NB4 (cell line): ENCODE measurements at regions not wholly inside any gene's neighbourhood (a gene's known extent, or its start where the extent isn't known, plus 50 kb on each side); places are given as distances from the start of the nearest gene placed in this dataset.

ENCODE experiments used
- DNase-seq: peaks from one replicate; pipeline ENCODE4 v3.0.0; 2010; ENCODE audit warnings: low read depth
- H3K4me3 ChIP-seq: one replicate; pipeline ENCODE4 v1.5.1; 2011; ENCODE audit warnings: mild to moderate bottlenecking, low read depth, low read length, moderate library complexity
- MYC ChIP-seq: IDR thresholded peaks from 2 replicates; pipeline ENCODE4 v1.6.1; 2011; ENCODE audit warnings: low read depth, low read length
- POLR2A ChIP-seq: IDR thresholded peaks from 2 replicates; pipeline ENCODE4 v1.6.1; 2011; ENCODE audit warnings: mild to moderate bottlenecking; ENCODE audit not compliant: insufficient read length; ENCODE audit errors: extremely low read depth
- TF ChIP-seq, protein P1 (sequence below): IDR thresholded peaks from one replicate; pipeline ENCODE4 v1.5.1; 2012; ENCODE audit warnings: low read depth, low read length
- TF ChIP-seq, protein P2 (sequence below): IDR thresholded peaks from 2 replicates; pipeline ENCODE4 v1.6.1; 2011; ENCODE audit warnings: low read depth, low read length

DNA sequence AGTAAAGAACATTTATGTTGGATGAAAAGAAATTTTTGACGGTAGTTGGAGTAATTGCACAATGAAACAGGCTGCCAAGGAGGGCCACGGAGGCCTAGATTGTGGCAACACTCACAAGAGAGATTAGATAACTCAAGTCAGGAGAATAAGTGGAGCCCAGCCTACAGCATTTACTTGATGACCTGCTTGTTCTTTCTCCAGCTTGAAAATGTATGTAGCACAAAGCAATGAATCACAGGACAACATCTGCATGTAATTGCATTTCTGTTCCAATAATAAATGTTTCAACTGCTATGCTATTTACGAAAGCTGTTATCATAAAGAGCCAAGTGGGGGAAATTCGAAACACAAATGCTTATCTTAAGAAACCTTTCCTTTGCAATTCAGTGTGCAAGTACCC lies 221.2 kb upstream of the MID1 start:
- TF ChIP-seq, protein P1, sequence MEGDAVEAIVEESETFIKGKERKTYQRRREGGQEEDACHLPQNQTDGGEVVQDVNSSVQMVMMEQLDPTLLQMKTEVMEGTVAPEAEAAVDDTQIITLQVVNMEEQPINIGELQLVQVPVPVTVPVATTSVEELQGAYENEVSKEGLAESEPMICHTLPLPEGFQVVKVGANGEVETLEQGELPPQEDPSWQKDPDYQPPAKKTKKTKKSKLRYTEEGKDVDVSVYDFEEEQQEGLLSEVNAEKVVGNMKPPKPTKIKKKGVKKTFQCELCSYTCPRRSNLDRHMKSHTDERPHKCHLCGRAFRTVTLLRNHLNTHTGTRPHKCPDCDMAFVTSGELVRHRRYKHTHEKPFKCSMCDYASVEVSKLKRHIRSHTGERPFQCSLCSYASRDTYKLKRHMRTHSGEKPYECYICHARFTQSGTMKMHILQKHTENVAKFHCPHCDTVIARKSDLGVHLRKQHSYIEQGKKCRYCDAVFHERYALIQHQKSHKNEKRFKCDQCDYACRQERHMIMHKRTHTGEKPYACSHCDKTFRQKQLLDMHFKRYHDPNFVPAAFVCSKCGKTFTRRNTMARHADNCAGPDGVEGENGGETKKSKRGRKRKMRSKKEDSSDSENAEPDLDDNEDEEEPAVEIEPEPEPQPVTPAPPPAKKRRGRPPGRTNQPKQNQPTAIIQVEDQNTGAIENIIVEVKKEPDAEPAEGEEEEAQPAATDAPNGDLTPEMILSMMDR = no peak
- TF ChIP-seq POLR2A (no peak), MYC (no peak)
- TF ChIP-seq, protein P2, sequence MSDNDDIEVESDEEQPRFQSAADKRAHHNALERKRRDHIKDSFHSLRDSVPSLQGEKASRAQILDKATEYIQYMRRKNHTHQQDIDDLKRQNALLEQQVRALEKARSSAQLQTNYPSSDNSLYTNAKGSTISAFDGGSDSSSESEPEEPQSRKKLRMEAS = no peak
- DNase-seq = no peak
- no peak overlapping the region for H3K4me3 ChIP-seq

DNA sequence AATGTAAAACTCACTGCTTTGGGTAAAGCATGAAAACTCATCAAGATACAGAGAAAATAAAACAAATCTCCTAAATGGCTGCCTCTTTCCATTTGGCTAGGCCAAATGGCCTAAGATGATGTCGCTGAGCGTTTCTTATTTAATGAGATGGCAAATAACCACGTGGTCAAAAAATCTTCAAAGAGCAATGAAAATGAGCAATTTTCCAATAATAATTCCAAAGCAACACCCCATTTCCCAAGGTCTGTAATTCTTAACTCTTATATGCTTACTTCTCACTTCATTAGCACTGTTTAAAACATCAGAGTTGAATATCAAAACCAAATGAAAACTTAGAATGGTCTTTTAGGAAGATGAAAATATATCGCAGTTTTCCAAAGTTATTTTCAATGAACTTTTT lies 222.3 kb upstream of the MID1 start:
- no peak for DNase-seq
- H3K4me3 ChIP-seq = no peak overlapping the region

DNA sequence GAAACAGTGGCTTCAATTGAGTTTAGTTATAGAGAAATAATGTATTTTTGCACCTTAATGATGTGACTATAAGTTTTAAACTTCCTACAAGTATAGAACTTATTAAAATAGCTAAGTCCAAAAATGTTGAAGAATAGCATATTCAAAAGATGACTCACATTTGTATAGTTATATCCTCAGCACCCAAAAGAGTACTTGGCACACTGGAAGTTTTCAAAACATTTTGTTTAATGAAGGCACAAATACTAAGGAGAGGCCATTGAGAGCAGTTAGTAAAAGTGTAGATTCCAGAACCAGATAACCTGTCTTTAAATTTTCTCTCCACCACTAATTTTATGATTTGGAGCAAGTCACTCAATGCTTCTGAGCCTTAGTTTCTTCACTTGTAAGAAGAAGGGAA lies 226.9 kb upstream of the MID1 start:
- TF ChIP-seq MYC = no peak
- TF ChIP-seq, protein P2 = no peak
- TF ChIP-seq, protein P1 = no peak
- no peak for TF ChIP-seq POLR2A
- no peak for DNase-seq
- H3K4me3 ChIP-seq = no peak overlapping the region

More for the DNA sequence above, 222.3 kb upstream of the MID1 start:
- TF ChIP-seq POLR2A = no peak
- TF ChIP-seq MYC = no peak
- TF ChIP-seq, protein P1 = no peak
- TF ChIP-seq, protein P2 = no peak

DNA sequence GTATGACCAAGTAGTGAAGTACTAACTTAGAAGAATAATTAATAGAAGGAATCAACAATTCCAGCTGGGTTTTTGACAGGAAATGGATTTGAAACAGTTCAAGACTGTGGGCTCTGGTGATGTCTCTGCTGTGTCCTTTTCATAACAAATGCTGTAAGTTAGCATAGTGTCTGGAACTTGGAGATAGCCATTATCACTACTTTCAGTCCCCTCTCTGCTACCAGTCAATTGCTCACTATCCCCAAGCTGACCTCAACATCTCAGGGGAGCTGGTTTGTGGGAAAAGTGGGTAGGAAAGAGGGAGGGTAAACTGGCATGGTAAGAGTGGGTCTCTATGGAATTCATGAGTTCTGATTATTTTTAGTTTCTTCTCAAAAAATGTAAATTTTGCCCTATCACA lies 231.4 kb upstream of the MID1 start:
- TF ChIP-seq, protein P1 = no peak
- TF ChIP-seq MYC (no peak), POLR2A (no peak)
- TF ChIP-seq, protein P2 = no peak
- no peak for DNase-seq
- no peak overlapping the region for H3K4me3 ChIP-seq

DNA sequence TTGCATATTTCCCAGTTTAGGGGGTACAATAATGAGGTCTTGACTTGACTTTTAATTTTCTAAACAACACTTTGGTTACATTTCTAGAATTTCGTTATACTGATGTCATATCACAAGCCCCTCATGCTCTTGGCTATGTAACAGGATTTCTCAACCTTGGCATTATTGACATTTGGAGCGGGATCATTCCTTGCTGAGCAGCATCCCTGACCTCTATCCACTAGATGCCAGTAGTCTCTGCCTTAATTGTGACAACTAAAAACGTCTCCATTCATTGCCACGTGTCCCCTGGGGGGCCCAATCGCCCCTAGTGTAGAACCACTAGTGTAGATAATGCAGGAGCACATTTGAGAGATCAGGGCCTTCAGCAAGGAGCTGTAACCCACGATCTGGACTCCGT lies 234.2 kb upstream of the MID1 start:
- TF ChIP-seq POLR2A = no peak
- TF ChIP-seq MYC = no peak
- TF ChIP-seq, protein P2 = no peak
- TF ChIP-seq, protein P1 = no peak
- no peak for DNase-seq
- no peak overlapping the region for H3K4me3 ChIP-seq

DNA sequence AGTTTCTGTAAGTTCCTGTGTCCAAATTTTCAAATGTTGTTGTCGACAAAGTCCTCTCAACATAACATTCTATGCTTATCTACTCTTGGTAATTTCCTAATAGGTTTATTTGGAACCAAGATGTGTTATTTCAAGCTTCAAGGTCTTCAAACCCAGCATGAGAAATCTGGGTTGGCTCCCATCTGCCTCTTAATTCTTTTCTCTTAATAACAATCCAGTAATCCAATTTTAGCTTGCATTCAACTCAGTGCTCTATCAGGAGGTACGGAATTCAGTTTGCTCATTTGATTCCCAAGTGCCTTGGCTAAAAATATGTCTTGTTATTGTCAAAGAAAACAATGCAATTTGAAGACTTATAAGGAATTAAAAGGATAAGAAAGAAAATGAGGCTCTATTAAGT lies 235.5 kb upstream of the MID1 start:
- H3K4me3 ChIP-seq = no peak overlapping the region
- DNase-seq = no peak
- TF ChIP-seq, protein P1 = no peak
- TF ChIP-seq MYC = no peak
- TF ChIP-seq, protein P2 = no peak
- no peak for TF ChIP-seq POLR2A
